NCI-H2107 treated with DMSO at 0.1 percent for 48 hours (cell line): ENCODE measurements at regions not wholly inside any gene's neighbourhood (a gene's known extent, or its start where the extent isn't known, plus 50 kb on each side); places are given as distances from the start of the nearest gene placed in this dataset.

ENCODE experiments used
- DNase-seq: peaks from one replicate; lab custom pipeline; 2025; ENCODE audit not compliant: unreplicated experiment; lab: John Stamatoyannopoulos, UW

- DNase-seq, result no peak
These were observed 67.9 kb upstream of the ZNF648 start for GRCh38 chr1:182129398-182129797.

DNA sequence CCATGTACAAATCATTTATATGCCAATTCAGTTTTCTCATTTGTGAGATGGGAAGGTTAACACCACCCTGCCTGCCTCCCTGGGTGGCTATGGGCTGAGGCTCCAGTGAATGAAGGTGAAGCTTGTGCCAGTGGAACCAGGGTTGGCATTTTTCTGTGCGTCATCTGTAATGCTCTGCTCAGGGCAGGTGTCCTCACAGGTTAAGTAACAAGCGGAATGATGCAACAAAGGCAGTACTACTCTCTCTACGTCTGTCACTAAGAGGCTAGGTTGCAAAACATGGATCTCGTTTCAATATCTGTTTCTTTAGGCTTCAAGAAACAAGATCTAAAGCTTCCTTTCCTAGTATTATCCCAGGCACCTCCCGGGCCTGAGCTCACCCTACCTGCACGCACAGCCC lies 67.0 kb upstream of the ZNF648 start:
- peak; percentile 40 for DNase-seq

GRCh38 chr1:182127656-182128055 lies 66.1 kb upstream of the ZNF648 start:
- DNase-seq, result no peak

DNA sequence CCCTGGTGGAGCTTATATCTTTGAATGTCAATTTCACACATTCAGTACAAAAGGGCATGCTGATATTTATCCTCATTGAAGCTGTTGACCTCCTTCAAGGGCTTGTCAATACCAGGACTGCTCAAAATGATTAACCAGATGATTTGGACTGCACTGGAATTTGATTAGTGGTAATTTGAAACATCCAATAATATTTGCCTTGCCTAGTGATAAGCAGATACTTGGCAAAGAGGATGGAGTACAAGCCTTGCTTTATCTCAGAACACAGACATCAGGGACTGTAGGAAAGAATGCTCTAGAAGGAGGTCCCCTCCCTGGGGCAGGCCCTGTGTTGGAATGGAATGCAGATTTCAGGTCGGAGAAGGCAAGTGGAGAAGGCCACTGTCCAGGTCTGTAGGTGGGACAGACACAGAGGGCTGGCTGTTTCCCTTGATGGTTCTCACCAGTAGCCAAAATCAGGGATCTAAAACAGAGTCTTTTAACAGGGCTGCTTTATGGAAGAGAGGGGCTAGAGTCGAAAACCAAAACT lies 64.8 kb upstream of the ZNF648 start:
- DNase-seq, result no peak

GRCh38 chr1:182122913-182123260 lies 61.4 kb upstream of the ZNF648 start:
- DNase-seq, result no peak

GRCh38 chr1:182122256-182122912 lies 60.9 kb upstream of the ZNF648 start:
- DNase-seq, result no peak

- DNase-seq, result no peak
These were observed 60.3 kb upstream of the ZNF648 start for GRCh38 chr1:182121787-182122186.

GRCh38 chr1:182120411-182121258 lies 59.1 kb upstream of the ZNF648 start:
- DNase-seq, result peak; percentile 15

DNA sequence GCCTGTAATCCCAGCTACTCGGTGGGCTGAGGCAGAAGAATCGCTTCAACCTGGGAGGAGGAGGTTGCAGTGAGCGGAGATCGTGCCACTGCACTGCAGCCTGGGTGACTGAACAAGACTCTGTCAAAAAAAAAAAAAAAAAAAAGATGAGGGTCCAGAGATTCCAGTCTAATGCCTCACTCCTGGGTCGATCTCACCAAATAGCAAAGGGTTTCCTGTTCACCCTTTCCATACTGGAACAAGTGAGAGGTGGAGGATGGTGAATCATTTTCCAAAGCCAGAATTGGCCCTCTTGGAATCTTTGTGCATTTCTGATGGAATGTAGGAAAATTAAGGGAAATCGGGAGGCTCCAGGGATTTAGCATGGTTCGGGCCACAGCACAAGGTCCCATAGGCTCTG lies 58.1 kb upstream of the ZNF648 start:
- no peak for DNase-seq

- DNase-seq, result no peak
These were observed 57.3 kb upstream of the ZNF648 start for GRCh38 chr1:182118851-182119250.

GRCh38 chr1:182114627-182115023 lies 53.1 kb upstream of the ZNF648 start:
- no peak for DNase-seq

DNA sequence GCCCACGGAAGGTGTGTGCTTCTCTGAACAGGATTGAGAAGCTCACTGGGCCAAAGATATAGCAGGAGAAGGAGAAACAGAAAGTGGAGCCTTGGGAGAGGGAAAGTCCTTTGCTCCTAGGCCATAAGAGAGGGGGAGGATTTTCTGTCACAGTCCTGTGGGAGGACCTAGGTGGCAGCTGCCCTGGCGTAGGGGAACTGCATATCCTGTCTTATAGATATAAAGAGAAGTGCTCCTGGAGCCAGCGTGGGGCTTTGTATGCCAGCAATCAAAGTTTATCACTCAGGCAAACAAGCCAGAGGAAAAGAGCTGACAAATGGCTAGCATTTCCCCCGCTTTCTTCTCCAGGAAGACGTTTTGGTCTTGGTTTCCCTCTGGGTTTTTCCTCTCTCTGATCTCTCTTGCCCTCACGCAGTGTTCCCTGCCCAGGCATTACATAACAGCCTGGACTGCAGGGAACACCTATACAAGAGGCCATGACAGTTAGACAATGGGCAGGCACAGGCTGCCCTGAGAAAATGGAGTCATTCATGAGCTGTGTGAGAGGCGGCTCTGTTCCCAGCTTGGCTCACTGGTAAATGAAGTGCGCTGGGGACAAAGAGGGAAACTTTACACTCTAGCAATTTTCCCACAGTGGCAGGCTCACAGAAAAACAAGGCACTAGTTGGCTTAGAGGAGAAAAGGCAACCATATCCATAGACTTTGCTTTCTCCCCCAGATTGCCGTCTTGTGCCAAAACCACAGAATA lies 52.5 kb upstream of the ZNF648 start:
- peak; percentile 81 for DNase-seq

GRCh38 chr1:182111496-182111895 lies 50.0 kb upstream of the ZNF648 start:
- DNase-seq, result peak; percentile 38
